Transverse colon (tissue), 4 donors: ENCODE measurements at regions not wholly inside any gene's neighbourhood (a gene's known extent, or its start where the extent isn't known, plus 50 kb on each side); places are given as distances from the start of the nearest gene placed in this dataset.

Experiments
- DNase-seq: peaks from one replicate; pipeline ENCODE4 v3.0.0-alpha.2; 2019
- H3K27ac ChIP-seq, 4 donors: fragments of 200-600 bp; sonication (generic); 2 replicates each; pipeline ENCODE4 v1.5.1; 2016 to 2018; ENCODE audit warnings: inconsistent platforms in 4 of 4
- H3K27me3 ChIP-seq: fragments of 200-600 bp; sonication (generic); 2 replicates; pipeline ENCODE4 v1.5.1; 2017; ENCODE audit warnings: inconsistent platforms
- H3K36me3 ChIP-seq, 4 donors: fragments of 200-600 bp; sonication (generic); 2 replicates each; pipeline ENCODE4 v1.5.1; 2017 to 2019; ENCODE audit warnings: inconsistent platforms in 4 of 4
- H3K4me1 ChIP-seq, 4 donors: fragments of 200-600 bp; sonication (generic); 2 replicates each; pipeline ENCODE4 v1.5.1; 2017 to 2020; ENCODE audit warnings: inconsistent platforms in 4 of 4
- H3K4me3 ChIP-seq, 4 donors: fragments of 200-600 bp; sonication (generic); 1 replicate in 1 of 4; 2 replicates in 3 of 4; pipeline versions ENCODE4 v1.5.1 to v1.6.1; 2017 to 2019; ENCODE audit warnings: inconsistent platforms in 4 of 4
- H3K9me3 ChIP-seq, 2 donors: fragments of 200-600 bp; sonication (generic); 2 replicates each; pipeline ENCODE4 v1.5.1; 2017 to 2019; ENCODE audit warnings: inconsistent platforms in 2 of 2
- EP300 ChIP-seq: sonication (generic); formaldehyde crosslinking; IDR thresholded peaks from one replicate; pipeline ENCODE4 v1.6.1; 2017; ENCODE audit warnings: antibody characterized with exemption, low read depth
- POLR2A ChIP-seq: fragments of 450-650 bp; IDR thresholded peaks from one replicate; pipeline ENCODE4 v1.6.1; 2016; ENCODE audit warnings: antibody characterized with exemption, mild to moderate bottlenecking, moderate library complexity
- POLR2AphosphoS5 ChIP-seq, 3 donors: sonication (generic); formaldehyde crosslinking; IDR thresholded peaks; one replicate each; pipeline ENCODE4 v1.6.1; 2016; ENCODE audit warnings: antibody characterized with exemption in 3 of 3
- WGBS, 2 donors: methylation state at CpG; one replicate each; pipeline ENCODE4 v1.1.5; 2018; ENCODE audit warnings: low coverage in 1 of 2; 5-methylcytosine and 5-hydroxymethylcytosine counted together
- in situ Hi-C, 4 donors: fragments of 200-750 bp; cut with MboI; loops; one replicate each; pipeline versions ENCODE4 v1.15.0 to v1.15.1; 2017; ENCODE audit warnings: low sequenced_read_pairs in 3 of 4, low pct_ligation_motif_present in 1 of 4, low pct_unique_long_range_greater_than_20kb in 1 of 4
- intact Hi-C: fragments of 100-400 bp; cut with DNase I; formaldehyde crosslinking; loops from one replicate; pipeline ENCODE4 v1.15.1; 2023; ENCODE audit warnings: low total_unique reads
- TF ChIP-seq, protein P1 (sequence below), 5 experiments: fragments of 200-600 bp in 3 of 5; fragments of 450-650 bp in 2 of 5; sonication (generic) in 3 of 5; IDR thresholded peaks; 1 replicate in 2 of 5; 2 replicates in 3 of 5; pipeline ENCODE4 v1.5.1; 2016 to 2017; ENCODE audit warnings: antibody characterized with exemption in 5 of 5, inconsistent platforms in 3 of 5, mild to moderate bottlenecking in 2 of 5, moderate library complexity in 1 of 5

DNA sequence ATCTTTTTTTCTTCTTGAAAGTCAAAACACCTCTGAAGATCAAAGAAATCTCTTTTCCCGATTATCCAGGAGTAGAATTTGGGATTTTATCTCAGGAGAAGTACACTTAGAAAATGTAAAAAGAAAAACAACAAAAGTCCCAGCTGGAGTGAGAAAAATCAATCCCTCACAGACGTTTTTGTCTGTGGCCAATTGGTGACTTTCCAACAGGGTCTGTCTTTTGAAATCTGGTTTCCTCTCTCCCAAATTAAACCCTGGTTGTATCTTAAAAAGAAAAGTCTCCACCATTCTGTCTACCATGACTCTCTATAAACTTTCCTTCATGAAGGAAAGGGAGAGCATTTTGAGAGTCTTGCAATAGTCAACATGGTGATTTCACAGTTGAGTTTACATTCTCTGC is 88.1 kb downstream of the DACT1 start:
- no peak for DNase-seq
- intact Hi-C loops (no loop called here), in situ Hi-C loops (no loop called here)
- Histone ChIP-seq H3K4me3 (no peak overlapping the region), H3K4me1 (peaks cover 0 to 6% (median 0%) of the 10 kb centered on the region in 4 donors), H3K9me3 (no peaks in the 10 kb centered on the region), H3K27me3 (no peaks in the 10 kb centered on the region), H3K27ac (no peak overlapping the region), H3K36me3 (no peaks in the 10 kb centered on the region)
- 32 to 51% methylated on average over 2 of the region's 2 CpGs for WGBS, 2 donors
- no peak for TF ChIP-seq EP300
- TF ChIP-seq, protein P1, sequence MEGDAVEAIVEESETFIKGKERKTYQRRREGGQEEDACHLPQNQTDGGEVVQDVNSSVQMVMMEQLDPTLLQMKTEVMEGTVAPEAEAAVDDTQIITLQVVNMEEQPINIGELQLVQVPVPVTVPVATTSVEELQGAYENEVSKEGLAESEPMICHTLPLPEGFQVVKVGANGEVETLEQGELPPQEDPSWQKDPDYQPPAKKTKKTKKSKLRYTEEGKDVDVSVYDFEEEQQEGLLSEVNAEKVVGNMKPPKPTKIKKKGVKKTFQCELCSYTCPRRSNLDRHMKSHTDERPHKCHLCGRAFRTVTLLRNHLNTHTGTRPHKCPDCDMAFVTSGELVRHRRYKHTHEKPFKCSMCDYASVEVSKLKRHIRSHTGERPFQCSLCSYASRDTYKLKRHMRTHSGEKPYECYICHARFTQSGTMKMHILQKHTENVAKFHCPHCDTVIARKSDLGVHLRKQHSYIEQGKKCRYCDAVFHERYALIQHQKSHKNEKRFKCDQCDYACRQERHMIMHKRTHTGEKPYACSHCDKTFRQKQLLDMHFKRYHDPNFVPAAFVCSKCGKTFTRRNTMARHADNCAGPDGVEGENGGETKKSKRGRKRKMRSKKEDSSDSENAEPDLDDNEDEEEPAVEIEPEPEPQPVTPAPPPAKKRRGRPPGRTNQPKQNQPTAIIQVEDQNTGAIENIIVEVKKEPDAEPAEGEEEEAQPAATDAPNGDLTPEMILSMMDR (IDR thresholded peaks at IDR 0.05), result no peak
- no peak for TF ChIP-seq POLR2A
- no peak for TF ChIP-seq POLR2AphosphoS5 (IDR thresholded peaks at IDR 0.05)

DNA sequence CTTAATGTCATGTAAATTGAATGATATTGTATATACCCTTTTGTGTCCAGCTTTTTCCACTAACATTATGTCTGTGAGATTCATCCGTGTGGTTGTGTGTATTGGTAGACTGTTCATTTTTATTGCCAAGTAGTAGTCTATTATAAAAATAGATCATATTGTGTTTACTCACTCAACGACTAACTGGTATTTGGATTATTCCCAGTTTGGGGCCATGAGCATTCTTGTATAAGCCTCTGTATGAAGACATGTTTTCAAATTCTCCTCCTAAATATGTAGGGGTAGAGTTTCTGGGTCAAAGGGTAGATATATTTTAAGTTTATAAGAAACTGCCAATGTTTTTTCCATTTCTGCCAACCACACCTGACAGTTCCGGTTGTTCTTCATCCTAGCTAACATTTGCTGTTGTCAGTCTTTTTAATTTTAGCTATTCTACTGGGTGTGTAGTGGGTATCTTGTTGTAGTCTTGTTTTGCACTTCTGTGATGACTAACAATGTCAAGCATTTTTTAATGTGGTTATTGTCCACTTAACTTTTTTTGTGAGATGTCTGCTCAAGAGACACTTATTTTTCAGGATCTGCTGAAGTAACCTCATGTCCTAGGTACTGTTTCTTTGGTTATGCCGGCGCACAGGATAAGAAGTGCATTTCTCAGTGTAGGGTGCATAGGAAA is 93.2 kb downstream of the DACT1 start:
- no peaks in the 10 kb centered on the region for H3K4me1 ChIP-seq
- in situ Hi-C loops, result no loop called here
- WGBS, 2 donors, result 34 to 41% methylated on average over 5 of the region's 5 CpGs

DNA sequence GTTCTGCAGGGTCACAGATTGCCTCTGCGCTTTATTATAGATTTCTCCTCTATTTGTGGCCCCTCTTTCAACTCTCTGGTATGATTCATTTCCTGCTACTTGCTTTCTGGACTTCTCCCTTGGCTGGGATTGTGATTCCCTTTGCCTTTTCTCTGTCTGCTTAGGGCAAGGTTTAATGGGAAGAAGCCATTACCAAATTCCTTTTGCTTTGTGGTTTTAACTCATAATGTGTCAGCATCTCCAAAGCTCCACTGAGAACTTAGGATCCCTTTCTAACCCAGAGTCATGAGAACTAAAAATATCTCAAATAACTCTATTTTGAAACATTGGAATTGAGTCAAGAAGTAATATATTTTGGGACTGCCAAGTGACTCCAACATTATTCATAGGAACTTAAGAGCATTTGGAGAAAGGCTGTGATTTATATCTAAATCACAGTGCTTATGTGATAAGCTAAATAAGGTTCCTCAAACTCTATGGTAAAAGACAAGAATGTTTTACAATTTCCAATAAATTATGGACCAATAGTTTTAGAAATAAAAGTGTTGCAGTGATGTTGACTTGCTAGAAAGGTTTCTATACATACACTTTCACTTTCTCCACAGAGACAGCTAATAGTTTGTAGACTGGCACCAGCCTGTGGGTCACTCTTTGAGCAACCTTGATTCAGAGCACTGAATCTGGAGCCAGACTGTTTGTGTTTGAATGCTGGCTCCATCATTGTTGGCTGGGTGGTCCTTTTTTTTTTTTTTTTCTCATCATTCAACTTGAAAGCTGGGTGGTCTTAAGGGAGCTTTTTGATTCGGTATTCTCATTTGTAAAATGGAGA is 93.9 kb downstream of the DACT1 start:
- Histone ChIP-seq H3K27ac (peak overlapping the region in 1 of 4 donors; percentile 18), H3K27me3 (no peaks in the 10 kb centered on the region), H3K36me3 (no peaks in the 10 kb centered on the region), H3K4me1 (no peaks in the 10 kb centered on the region), H3K9me3 (no peaks in the 10 kb centered on the region), H3K4me3 (no peak overlapping the region)
- TF ChIP-seq EP300 (no peak), POLR2AphosphoS5 (IDR thresholded peaks at IDR 0.05) (no peak), POLR2A (no peak)
- TF ChIP-seq, protein P1 (IDR thresholded peaks at IDR 0.05), result no peak
- intact Hi-C loops, result no loop called here
- in situ Hi-C loops, result no loop called here
- 58 to 73% methylated on average over 2 of the region's 2 CpGs for WGBS, 2 donors
- DNase-seq, result no peak

More for the DNA sequence above, 93.2 kb downstream of the DACT1 start:
- Histone ChIP-seq H3K36me3 (no peaks in the 10 kb centered on the region), H3K4me3 (no peak overlapping the region), H3K27me3 (no peaks in the 10 kb centered on the region), H3K27ac (peak overlapping the region in 1 of 4 donors; percentile 18), H3K9me3 (no peaks in the 10 kb centered on the region)
- TF ChIP-seq POLR2AphosphoS5 (IDR thresholded peaks at IDR 0.05) (no peak), POLR2A (no peak), EP300 (no peak)
- TF ChIP-seq, protein P1 (IDR thresholded peaks at IDR 0.05), result no peak
- DNase-seq, result no peak
- intact Hi-C loops, result no loop called here

- H3K4me1 ChIP-seq, result no peaks in the 10 kb centered on the region
- in situ Hi-C loops, result no loop called here
Measured at GRCh38 chr14:58732387-58732786, 94.6 kb downstream of the DACT1 start.

More at GRCh38 chr14:58732387-58732786, 94.6 kb downstream of the DACT1 start:
- TF ChIP-seq, protein P1 (IDR thresholded peaks at IDR 0.05), result no peak
- TF ChIP-seq EP300 (no peak), POLR2A (no peak), POLR2AphosphoS5 (IDR thresholded peaks at IDR 0.05) (no peak)
- no peak overlapping the region for H3K27ac ChIP-seq
- DNase-seq, result no peak
- intact Hi-C loops, result no loop called here
- H3K27me3 ChIP-seq, result no peaks in the 10 kb centered on the region
- no peaks in the 10 kb centered on the region for H3K9me3 ChIP-seq
- no peak overlapping the region for H3K4me3 ChIP-seq
- H3K36me3 ChIP-seq, result no peaks in the 10 kb centered on the region
